DMS53 treated with DMSO at 0.1 percent for 48 hours (cell line): ENCODE measurements at regions not wholly inside any gene's neighbourhood (a gene's known extent, or its start where the extent isn't known, plus 50 kb on each side); places are given as distances from the start of the nearest gene placed in this dataset.
"Not testable (repeated sequence)": the region's sequence is repeated elsewhere in the genome, so short reads cannot be mapped to it uniquely, and the experiment has no call there.

Source experiments
- DNase-seq: peaks from one replicate; lab custom pipeline; 2025; ENCODE audit not compliant: unreplicated experiment; lab: John Stamatoyannopoulos, UW

GRCh38 chr15:93333126-93333525 is 244.1 kb upstream of the RGMA start:
- not testable (repeated sequence) for DNase-seq

GRCh38 chr15:93332168-93332553 is 243.2 kb upstream of the RGMA start:
- DNase-seq, result no peak

- peak; percentile 6 for DNase-seq
These were observed 242.6 kb upstream of the RGMA start for GRCh38 chr15:93331545-93332167.

GRCh38 chr15:93330912-93331544 is 242.0 kb upstream of the RGMA start:
- no peak for DNase-seq

GRCh38 chr15:93327364-93327763 is 238.4 kb upstream of the RGMA start:
- no peak for DNase-seq

- DNase-seq, result no peak
These were observed 235.4 kb upstream of the RGMA start for GRCh38 chr15:93324186-93324975.

GRCh38 chr15:93321881-93322282 is 232.9 kb upstream of the RGMA start:
- DNase-seq, result no peak

- DNase-seq, result no peak
These were observed 230.3 kb upstream of the RGMA start for GRCh38 chr15:93319121-93319814.

- DNase-seq, result no peak
These were observed 228.8 kb upstream of the RGMA start for GRCh38 chr15:93317772-93318171.

- no peak for DNase-seq
These were observed 225.2 kb upstream of the RGMA start for GRCh38 chr15:93314245-93314644.

- DNase-seq, result no peak
These were observed 224.0 kb upstream of the RGMA start for GRCh38 chr15:93312891-93313486.

- DNase-seq, result no peak
These were observed 222.6 kb upstream of the RGMA start for GRCh38 chr15:93311620-93312019.

GRCh38 chr15:93308026-93308690 is 219.1 kb upstream of the RGMA start:
- DNase-seq, result no peak

- no peak for DNase-seq
These were observed 218.5 kb upstream of the RGMA start for GRCh38 chr15:93307513-93307912.

- no peak for DNase-seq
These were observed 216.3 kb upstream of the RGMA start for GRCh38 chr15:93305306-93305705.

GRCh38 chr15:93302080-93302765 is 213.2 kb upstream of the RGMA start:
- no peak for DNase-seq

- DNase-seq, result no peak
These were observed 211.8 kb upstream of the RGMA start for GRCh38 chr15:93300796-93301195.

GRCh38 chr15:93299675-93300074 is 210.7 kb upstream of the RGMA start:
- DNase-seq, result no peak

- DNase-seq, result no peak
These were observed 209.9 kb upstream of the RGMA start for GRCh38 chr15:93298901-93299300.
